ENCODE measurements at regions not wholly inside any gene's neighbourhood (a gene's known extent, or its start where the extent isn't known, plus 50 kb on each side); places are given as distances from the start of the nearest gene placed in this dataset.

- TF ChIP-seq CTCF (IDR thresholded peaks at IDR 0.05), result no peak
These were observed 193.9 kb upstream of the RASGEF1B start for GRCh38 chr4:81665649-81666048.

GRCh38 chr4:81665045-81665444, 193.3 kb upstream of the RASGEF1B start:
- TF ChIP-seq CTCF (IDR thresholded peaks at IDR 0.05), result no peak

GRCh38 chr4:81664079-81664478, 192.4 kb upstream of the RASGEF1B start:
- TF ChIP-seq CTCF (IDR thresholded peaks at IDR 0.05), result no peak

DNA sequence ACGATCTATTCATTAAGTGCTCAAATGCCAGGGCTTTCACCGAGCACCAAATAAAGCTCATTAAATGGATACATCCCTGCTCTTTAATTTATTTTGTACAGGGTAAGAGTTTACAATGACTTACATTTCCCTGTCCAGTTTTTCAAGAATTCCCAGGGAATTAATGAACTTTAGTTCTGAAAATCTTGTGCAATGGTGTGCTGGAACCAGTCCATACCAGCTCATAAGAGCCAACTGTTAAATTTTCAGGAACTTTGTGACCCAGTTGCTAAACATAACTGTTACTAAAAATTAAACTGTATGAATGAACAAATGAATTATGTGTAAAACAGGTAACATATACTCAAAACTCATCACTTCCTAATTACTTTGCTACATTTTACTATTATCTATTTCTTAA, 191.7 kb upstream of the RASGEF1B start:
- no peak for TF ChIP-seq CTCF (IDR thresholded peaks at IDR 0.05)

DNA sequence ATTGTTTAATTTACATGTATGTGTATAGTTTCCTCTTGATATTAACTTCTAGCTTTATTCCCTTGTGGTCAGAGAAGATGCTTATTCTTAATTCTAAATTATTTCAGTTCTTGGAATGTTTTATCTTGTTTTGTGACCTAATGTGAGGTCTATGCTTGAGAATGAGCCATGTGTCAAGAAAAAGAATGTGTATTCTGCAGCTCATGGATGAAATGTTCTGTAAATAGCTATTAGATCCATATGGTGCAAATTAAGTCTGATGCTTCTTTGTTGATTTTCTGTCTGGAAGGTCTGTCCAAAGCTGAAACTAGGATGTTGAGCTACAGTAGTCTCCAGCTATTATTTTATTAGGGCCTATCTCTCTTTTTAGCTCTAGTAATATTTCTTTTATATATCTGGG, 187.3 kb upstream of the RASGEF1B start:
- TF ChIP-seq CTCF (IDR thresholded peaks at IDR 0.05), result no peak

DNA sequence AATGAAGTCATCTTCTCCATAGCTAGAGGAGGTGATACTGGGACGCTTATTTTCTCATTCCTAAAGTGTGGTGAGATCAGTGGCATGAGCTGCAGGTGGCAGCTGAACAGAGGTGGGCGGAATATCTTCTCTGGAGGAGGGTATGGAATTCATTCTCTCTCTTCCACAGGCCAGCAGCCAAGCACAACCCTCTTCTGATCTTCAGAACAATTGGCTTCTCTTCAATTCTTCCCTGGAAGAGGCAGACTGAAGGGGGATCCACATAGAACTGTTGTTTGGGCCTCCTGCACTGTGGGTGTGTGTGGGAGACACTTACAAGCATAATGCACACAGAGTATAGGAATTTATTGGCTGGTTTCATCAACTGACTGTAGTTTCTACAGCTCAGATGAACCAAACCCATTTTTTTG, 180.4 kb upstream of the RASGEF1B start:
- TF ChIP-seq CTCF (IDR thresholded peaks at IDR 0.05), result no peak

GRCh38 chr4:81651243-81651899, 179.7 kb upstream of the RASGEF1B start:
- TF ChIP-seq CTCF (IDR thresholded peaks at IDR 0.05), result no peak
